GM21423 (cell line): ENCODE measurements at regions not wholly inside any gene's neighbourhood (a gene's known extent, or its start where the extent isn't known, plus 50 kb on each side); places are given as distances from the start of the nearest gene placed in this dataset.

Experiments
- ATAC-seq: cut with Tn5 transposase; IDR thresholded peaks from one replicate; pipeline ENCODE4 v1.9.1; 2021; ENCODE audit warnings: mild to moderate bottlenecking, moderate library complexity; ENCODE audit not compliant: unreplicated experiment

GRCh38 chr1:47551971-47552528 is 114.2 kb downstream of the FOXD2 start:
- ATAC-seq, result no peak

- ATAC-seq, result no peak
These were observed 116.2 kb downstream of the FOXD2 start for GRCh38 chr1:47554082-47554481.

- no peak for ATAC-seq
These were observed 117.1 kb downstream of the FOXD2 start for GRCh38 chr1:47554901-47555300.

GRCh38 chr1:47555306-47555705 is 117.5 kb downstream of the FOXD2 start:
- no peak for ATAC-seq

- no peak for ATAC-seq
These were observed 118.2 kb downstream of the FOXD2 start for GRCh38 chr1:47555841-47556560.

- ATAC-seq, result no peak
These were observed 119.2 kb downstream of the FOXD2 start for GRCh38 chr1:47557066-47557465.

GRCh38 chr1:47558601-47559593 is 121.1 kb downstream of the FOXD2 start:
- ATAC-seq, result no peak

- no peak for ATAC-seq
These were observed 122.3 kb downstream of the FOXD2 start for GRCh38 chr1:47559944-47560695.

- no peak for ATAC-seq
These were observed 123.7 kb downstream of the FOXD2 start for GRCh38 chr1:47561523-47562007.

GRCh38 chr1:47562147-47562546 is 124.3 kb downstream of the FOXD2 start:
- no peak for ATAC-seq

- ATAC-seq, result no peak
These were observed 125.0 kb downstream of the FOXD2 start for GRCh38 chr1:47562799-47563198.

GRCh38 chr1:47563201-47563600 is 125.4 kb downstream of the FOXD2 start:
- ATAC-seq, result no peak

GRCh38 chr1:47564570-47564969 is 126.7 kb downstream of the FOXD2 start:
- ATAC-seq, result no peak

- no peak for ATAC-seq
These were observed 127.2 kb downstream of the FOXD2 start for GRCh38 chr1:47565092-47565491.

- no peak for ATAC-seq
These were observed 127.8 kb downstream of the FOXD2 start for GRCh38 chr1:47565676-47566075.

GRCh38 chr1:47568763-47569162 is 130.9 kb downstream of the FOXD2 start:
- no peak for ATAC-seq

- no peak for ATAC-seq
These were observed 131.4 kb downstream of the FOXD2 start for GRCh38 chr1:47569261-47569660.

GRCh38 chr1:47569681-47570470 is 132.0 kb downstream of the FOXD2 start:
- ATAC-seq, result no peak

GRCh38 chr1:47571161-47571560 is 133.3 kb downstream of the FOXD2 start:
- no peak for ATAC-seq

- ATAC-seq, result no peak
These were observed 134.1 kb downstream of the FOXD2 start for GRCh38 chr1:47571952-47572351.
